ENCODE measurements at regions not wholly inside any gene's neighbourhood (a gene's known extent, or its start where the extent isn't known, plus 50 kb on each side); places are given as distances from the start of the nearest gene placed in this dataset.

GRCh38 chr6:22794844-22795243 is 225.5 kb downstream of the HDGFL1 start:
- Histone ChIP-seq H3K9me3 (peaks cover 0 to 7% (median 0%) of the 10 kb centered on the region in 3 donors), H3K4me1 (no peaks in the 10 kb centered on the region), H3K4me3 (no peak overlapping the region), H3K36me3 (replicated peaks in 1 of 2; ENCODE audit: insufficient read depth in 1 of 2, low read depth in 2 of 2) (no peaks in the 10 kb centered on the region), H3K27me3 (no peaks in the 10 kb centered on the region), H3K27ac (no peak overlapping the region)
- no peak for ATAC-seq
- no peak for TF ChIP-seq POLR2A (IDR thresholded peaks at IDR 0.05)
- no peak for TF ChIP-seq CTCF (IDR thresholded peaks at IDR 0.05)
- intact Hi-C loops (cut with DNase I): no loop called here
- no peak for DNase-seq
- 86 to 91% methylated on average over 1 of the region's 1 CpG for WGBS, 2 donors

DNA sequence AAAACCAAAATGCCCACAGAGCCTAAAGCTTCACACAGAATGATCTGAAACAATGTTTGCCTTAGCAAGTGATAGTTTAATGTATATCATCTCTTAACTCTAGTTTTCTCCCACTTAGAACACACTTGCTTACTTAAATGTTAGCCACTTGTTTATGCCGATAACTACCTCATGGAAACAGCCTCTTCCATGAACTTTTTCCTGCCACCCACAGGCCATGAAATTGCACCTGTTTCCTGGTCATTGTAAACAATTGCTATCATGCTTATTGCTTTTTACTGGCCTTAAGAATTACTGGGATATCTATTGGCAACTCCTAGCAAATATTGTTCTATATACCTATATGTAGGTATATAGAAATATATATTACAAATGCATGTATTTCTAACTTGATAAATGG is 231.1 kb downstream of the HDGFL1 start:
- H3K27ac ChIP-seq: no peak overlapping the region
- intact Hi-C loops (cut with DNase I): no loop called here
- no peaks in the 10 kb centered on the region for H3K36me3 ChIP-seq (replicated peaks in 1 of 2; ENCODE audit: insufficient read depth in 1 of 2, low read depth in 2 of 2)
- H3K4me3 ChIP-seq: no peak overlapping the region
- H3K4me1 ChIP-seq: no peaks in the 10 kb centered on the region
- H3K27me3 ChIP-seq: no peaks in the 10 kb centered on the region
- WGBS, 2 donors: 74 to 79% methylated on average over 1 of the region's 1 CpG
- no peak for ATAC-seq
- TF ChIP-seq CTCF (IDR thresholded peaks at IDR 0.05) (no peak), POLR2A (IDR thresholded peaks at IDR 0.05) (no peak)
- H3K9me3 ChIP-seq: no peaks in the 10 kb centered on the region
- no peak for DNase-seq

GRCh38 chr6:22801831-22802230 is 232.5 kb downstream of the HDGFL1 start:
- H3K36me3 ChIP-seq (replicated peaks in 1 of 2; ENCODE audit: insufficient read depth in 1 of 2, low read depth in 2 of 2): no peaks in the 10 kb centered on the region
- no peak for DNase-seq
- no peak for TF ChIP-seq CTCF (IDR thresholded peaks at IDR 0.05)
- no peak for TF ChIP-seq POLR2A (IDR thresholded peaks at IDR 0.05)
- no peaks in the 10 kb centered on the region for H3K9me3 ChIP-seq
- 75 to 83% methylated on average over 2 of the region's 2 CpGs for WGBS, 2 donors
- H3K27ac ChIP-seq: no peak overlapping the region
- H3K4me3 ChIP-seq: no peak overlapping the region
- intact Hi-C loops (cut with DNase I): no loop called here
- H3K27me3 ChIP-seq: no peaks in the 10 kb centered on the region
- H3K4me1 ChIP-seq: no peaks in the 10 kb centered on the region
- ATAC-seq: no peak

- Histone ChIP-seq H3K4me3 (no peak overlapping the region), H3K36me3 (replicated peaks in 1 of 2; ENCODE audit: insufficient read depth in 1 of 2, low read depth in 2 of 2) (no peaks in the 10 kb centered on the region), H3K4me1 (no peaks in the 10 kb centered on the region), H3K27ac (no peak overlapping the region), H3K27me3 (no peaks in the 10 kb centered on the region), H3K9me3 (no peaks in the 10 kb centered on the region)
- no peak for DNase-seq
- no peak for TF ChIP-seq POLR2A (IDR thresholded peaks at IDR 0.05)
- no peak for TF ChIP-seq CTCF (IDR thresholded peaks at IDR 0.05)
- intact Hi-C loops (cut with DNase I): no loop called here
- no peak for ATAC-seq
- WGBS, 2 donors: 68 to 75% methylated on average over 6 of the region's 6 CpGs
Measured at GRCh38 chr6:22804620-22805261, 235.4 kb downstream of the HDGFL1 start.

GRCh38 chr6:22807261-22807660 is 237.9 kb downstream of the HDGFL1 start:
- Histone ChIP-seq H3K27me3 (no peaks in the 10 kb centered on the region), H3K27ac (no peak overlapping the region), H3K4me1 (no peaks in the 10 kb centered on the region), H3K9me3 (no peaks in the 10 kb centered on the region), H3K36me3 (replicated peaks in 1 of 2; ENCODE audit: insufficient read depth in 1 of 2, low read depth in 2 of 2) (no peaks in the 10 kb centered on the region), H3K4me3 (no peak overlapping the region)
- DNase-seq: no peak
- intact Hi-C loops (cut with DNase I): no loop called here
- 47 to 64% methylated on average over 1 of the region's 1 CpG for WGBS, 2 donors
- ATAC-seq: no peak
- TF ChIP-seq POLR2A (IDR thresholded peaks at IDR 0.05) (no peak), CTCF (IDR thresholded peaks at IDR 0.05) (no peak)
